ENCODE measurements at regions not wholly inside any gene's neighbourhood (a gene's known extent, or its start where the extent isn't known, plus 50 kb on each side); places are given as distances from the start of the nearest gene placed in this dataset.

GRCh38 chr10:44300666-44301649 is 83.9 kb downstream of the CXCL12 start:
- H3K27ac ChIP-seq (ENCODE audit: low read depth, low read length) = no peak overlapping the region

GRCh38 chr10:44298713-44299112 is 86.2 kb downstream of the CXCL12 start:
- Histone ChIP-seq H3K4me1 (ENCODE audit: control insufficient read depth, insufficient read depth, low read length) (peaks cover 26% of the 10 kb centered on the region), H3K4me3 (ENCODE audit: low read depth, low read length) (no peak overlapping the region), H3K9me3 (ENCODE audit: control insufficient read depth, insufficient read depth, low read depth, low read length) (peaks cover 2% of the 10 kb centered on the region; the same call in 1 of the 2 replicates), H3K36me3 (ENCODE audit: control insufficient read depth, insufficient read depth, low read length) (no peaks in the 10 kb centered on the region), H3K27ac (ENCODE audit: low read depth, low read length) (no peak overlapping the region), H3K9ac (ENCODE audit: low read length) (no peak overlapping the region), H3K27me3 (ENCODE audit: control insufficient read depth, insufficient read depth, low read length) (peaks cover 9% of the 10 kb centered on the region)

More at GRCh38 chr10:44300666-44301649, 83.9 kb downstream of the CXCL12 start:
- Histone ChIP-seq H3K27me3 (ENCODE audit: control insufficient read depth, insufficient read depth, low read length) (no peaks in the 10 kb centered on the region), H3K36me3 (ENCODE audit: control insufficient read depth, insufficient read depth, low read length) (no peaks in the 10 kb centered on the region), H3K9ac (ENCODE audit: low read length) (no peak overlapping the region), H3K4me3 (ENCODE audit: low read depth, low read length) (no peak overlapping the region), H3K9me3 (ENCODE audit: control insufficient read depth, insufficient read depth, low read depth, low read length) (peaks cover 11% of the 10 kb centered on the region; the same call in 1 of the 2 replicates), H3K4me1 (ENCODE audit: control insufficient read depth, insufficient read depth, low read length) (peaks cover 18% of the 10 kb centered on the region)

GRCh38 chr10:44297963-44298362 is 86.9 kb downstream of the CXCL12 start:
- H3K4me3 ChIP-seq (ENCODE audit: low read depth, low read length) = 0 out of 2 replicates have a peak overlapping the region, but pooled peaks have one; percentile 19
- no peaks in the 10 kb centered on the region for H3K36me3 ChIP-seq (ENCODE audit: control insufficient read depth, insufficient read depth, low read length)
- no peak overlapping the region for H3K9ac ChIP-seq (ENCODE audit: low read length)
- 0 out of 2 replicates have a peak, but pooled peaks cover 2% of the 10 kb centered on the region for H3K9me3 ChIP-seq (ENCODE audit: control insufficient read depth, insufficient read depth, low read depth, low read length)
- peaks cover 30% of the 10 kb centered on the region for H3K4me1 ChIP-seq (ENCODE audit: control insufficient read depth, insufficient read depth, low read length)
- peaks cover 16% of the 10 kb centered on the region for H3K27me3 ChIP-seq (ENCODE audit: control insufficient read depth, insufficient read depth, low read length)
- no peak overlapping the region for H3K27ac ChIP-seq (ENCODE audit: low read depth, low read length)

GRCh38 chr10:44295644-44296241 is 89.2 kb downstream of the CXCL12 start:
- H3K9ac ChIP-seq (ENCODE audit: low read length) = no peak overlapping the region
- no peaks in the 10 kb centered on the region for H3K36me3 ChIP-seq (ENCODE audit: control insufficient read depth, insufficient read depth, low read length)
- no peak overlapping the region for H3K4me3 ChIP-seq (ENCODE audit: low read depth, low read length)
- H3K9me3 ChIP-seq (ENCODE audit: control insufficient read depth, insufficient read depth, low read depth, low read length) = no peaks in the 10 kb centered on the region
- no peak overlapping the region for H3K27ac ChIP-seq (ENCODE audit: low read depth, low read length)
- peaks cover 19% of the 10 kb centered on the region for H3K27me3 ChIP-seq (ENCODE audit: control insufficient read depth, insufficient read depth, low read length)
- peaks cover 34% of the 10 kb centered on the region for H3K4me1 ChIP-seq (ENCODE audit: control insufficient read depth, insufficient read depth, low read length)

- Histone ChIP-seq H3K27me3 (ENCODE audit: control insufficient read depth, insufficient read depth, low read length) (peaks cover 19% of the 10 kb centered on the region), H3K27ac (ENCODE audit: low read depth, low read length) (no peak overlapping the region), H3K36me3 (ENCODE audit: control insufficient read depth, insufficient read depth, low read length) (no peaks in the 10 kb centered on the region), H3K9ac (ENCODE audit: low read length) (no peak overlapping the region), H3K4me3 (ENCODE audit: low read depth, low read length) (no peak overlapping the region), H3K4me1 (ENCODE audit: control insufficient read depth, insufficient read depth, low read length) (peaks cover 34% of the 10 kb centered on the region), H3K9me3 (ENCODE audit: control insufficient read depth, insufficient read depth, low read depth, low read length) (no peaks in the 10 kb centered on the region)
Measured at GRCh38 chr10:44294726-44295412, 90.0 kb downstream of the CXCL12 start.

GRCh38 chr10:44293842-44294241 is 91.1 kb downstream of the CXCL12 start:
- Histone ChIP-seq H3K9ac (ENCODE audit: low read length) (no peak overlapping the region), H3K4me1 (ENCODE audit: control insufficient read depth, insufficient read depth, low read length) (peaks cover 34% of the 10 kb centered on the region), H3K27me3 (ENCODE audit: control insufficient read depth, insufficient read depth, low read length) (peaks cover 19% of the 10 kb centered on the region), H3K9me3 (ENCODE audit: control insufficient read depth, insufficient read depth, low read depth, low read length) (no peaks in the 10 kb centered on the region), H3K4me3 (ENCODE audit: low read depth, low read length) (peak overlapping the region; percentile 70; the same call in 1 of the 2 replicates), H3K36me3 (ENCODE audit: control insufficient read depth, insufficient read depth, low read length) (no peaks in the 10 kb centered on the region), H3K27ac (ENCODE audit: low read depth, low read length) (no peak overlapping the region)

GRCh38 chr10:44293306-44293778 is 91.6 kb downstream of the CXCL12 start:
- Histone ChIP-seq H3K36me3 (ENCODE audit: control insufficient read depth, insufficient read depth, low read length) (no peaks in the 10 kb centered on the region), H3K9me3 (ENCODE audit: control insufficient read depth, insufficient read depth, low read depth, low read length) (no peaks in the 10 kb centered on the region), H3K9ac (ENCODE audit: low read length) (peak overlapping the region; percentile 41), H3K4me3 (ENCODE audit: low read depth, low read length) (peak overlapping the region; percentile 70), H3K27ac (ENCODE audit: low read depth, low read length) (no peak overlapping the region), H3K4me1 (ENCODE audit: control insufficient read depth, insufficient read depth, low read length) (peaks cover 30% of the 10 kb centered on the region), H3K27me3 (ENCODE audit: control insufficient read depth, insufficient read depth, low read length) (peaks cover 19% of the 10 kb centered on the region)

- Histone ChIP-seq H3K27me3 (ENCODE audit: control insufficient read depth, insufficient read depth, low read length) (peaks cover 19% of the 10 kb centered on the region), H3K9me3 (ENCODE audit: control insufficient read depth, insufficient read depth, low read depth, low read length) (no peaks in the 10 kb centered on the region), H3K27ac (ENCODE audit: low read depth, low read length) (no peak overlapping the region), H3K9ac (ENCODE audit: low read length) (peak overlapping the region; percentile 29), H3K36me3 (ENCODE audit: control insufficient read depth, insufficient read depth, low read length) (no peaks in the 10 kb centered on the region), H3K4me1 (ENCODE audit: control insufficient read depth, insufficient read depth, low read length) (peaks cover 30% of the 10 kb centered on the region), H3K4me3 (ENCODE audit: low read depth, low read length) (peak overlapping the region; percentile 39)
Measured at GRCh38 chr10:44292390-44293002, 92.4 kb downstream of the CXCL12 start.

GRCh38 chr10:44291091-44291490 is 93.8 kb downstream of the CXCL12 start:
- H3K36me3 ChIP-seq (ENCODE audit: control insufficient read depth, insufficient read depth, low read length) = no peaks in the 10 kb centered on the region
- H3K27ac ChIP-seq (ENCODE audit: low read depth, low read length) = no peak overlapping the region
- peaks cover 19% of the 10 kb centered on the region for H3K27me3 ChIP-seq (ENCODE audit: control insufficient read depth, insufficient read depth, low read length)
- H3K4me3 ChIP-seq (ENCODE audit: low read depth, low read length) = no peak overlapping the region
- H3K4me1 ChIP-seq (ENCODE audit: control insufficient read depth, insufficient read depth, low read length) = peaks cover 33% of the 10 kb centered on the region
- H3K9ac ChIP-seq (ENCODE audit: low read length) = no peak overlapping the region
- no peaks in the 10 kb centered on the region for H3K9me3 ChIP-seq (ENCODE audit: control insufficient read depth, insufficient read depth, low read depth, low read length)

GRCh38 chr10:44289125-44289524 is 95.8 kb downstream of the CXCL12 start:
- Histone ChIP-seq H3K9me3 (ENCODE audit: control insufficient read depth, insufficient read depth, low read depth, low read length) (no peaks in the 10 kb centered on the region), H3K4me1 (ENCODE audit: control insufficient read depth, insufficient read depth, low read length) (peaks cover 29% of the 10 kb centered on the region), H3K36me3 (ENCODE audit: control insufficient read depth, insufficient read depth, low read length) (no peaks in the 10 kb centered on the region), H3K27me3 (ENCODE audit: control insufficient read depth, insufficient read depth, low read length) (peaks cover 14% of the 10 kb centered on the region), H3K4me3 (ENCODE audit: low read depth, low read length) (no peak overlapping the region), H3K9ac (ENCODE audit: low read length) (no peak overlapping the region), H3K27ac (ENCODE audit: low read depth, low read length) (no peak overlapping the region)

Measured in HUES6 (cell line).